Vagina (tissue), 2 donors: ENCODE measurements at regions not wholly inside any gene's neighbourhood (a gene's known extent, or its start where the extent isn't known, plus 50 kb on each side); places are given as distances from the start of the nearest gene placed in this dataset.

Experiments used
- POLR2AphosphoS5 ChIP-seq, 2 donors: sonication (generic); formaldehyde crosslinking; IDR thresholded peaks; one replicate each; pipeline ENCODE4 v1.9.0; 2017; ENCODE audit warnings: antibody characterized with exemption in 2 of 2, mild to moderate bottlenecking in 2 of 2, low read depth in 1 of 2; ENCODE audit not compliant: insufficient read depth in 1 of 2
- TF ChIP-seq, protein P1 (sequence below), 3 experiments: fragments of 450-650 bp in 2 of 3; fragments of 200-600 bp in 1 of 3; sonication (generic) in 1 of 3; IDR thresholded peaks; one replicate each; pipeline ENCODE4 v1.5.1; 2017 to 2019; ENCODE audit warnings: antibody characterized with exemption in 3 of 3, mild to moderate bottlenecking in 2 of 3, moderate library complexity in 2 of 3

DNA sequence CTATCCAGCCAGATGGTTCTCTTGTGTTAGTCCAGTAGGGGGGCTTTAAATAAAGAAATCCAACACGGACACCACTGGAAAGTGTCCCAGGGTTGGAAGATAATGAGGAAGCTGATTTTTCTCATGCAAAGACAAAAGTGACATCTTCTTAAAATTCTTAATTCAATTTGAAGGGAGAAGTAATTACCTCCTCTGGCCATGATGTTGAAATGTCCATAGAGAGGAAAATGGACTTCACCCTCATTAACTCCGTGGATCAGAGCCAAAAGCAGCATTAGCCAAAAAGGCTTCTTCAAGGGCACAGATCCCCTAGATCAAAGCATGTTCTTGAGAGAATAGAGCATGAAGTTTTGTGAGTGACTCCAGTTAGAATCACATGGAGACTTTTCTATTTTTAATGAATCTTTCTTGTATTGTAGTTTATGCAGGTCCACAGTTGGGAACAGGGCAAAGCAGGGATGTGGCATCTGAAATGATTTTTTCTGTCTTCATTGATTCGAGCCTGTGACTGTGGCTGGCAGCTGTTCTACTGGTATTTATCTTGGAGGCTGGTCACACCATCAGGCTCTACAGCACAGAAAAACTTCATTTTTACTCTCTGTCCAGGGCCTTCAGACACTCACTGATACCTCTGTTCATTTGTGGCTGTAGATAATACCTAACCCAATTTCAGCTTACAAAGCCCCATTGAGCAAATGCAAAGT lies 1002.5 kb downstream of the AACS start:
- TF ChIP-seq, protein P1, sequence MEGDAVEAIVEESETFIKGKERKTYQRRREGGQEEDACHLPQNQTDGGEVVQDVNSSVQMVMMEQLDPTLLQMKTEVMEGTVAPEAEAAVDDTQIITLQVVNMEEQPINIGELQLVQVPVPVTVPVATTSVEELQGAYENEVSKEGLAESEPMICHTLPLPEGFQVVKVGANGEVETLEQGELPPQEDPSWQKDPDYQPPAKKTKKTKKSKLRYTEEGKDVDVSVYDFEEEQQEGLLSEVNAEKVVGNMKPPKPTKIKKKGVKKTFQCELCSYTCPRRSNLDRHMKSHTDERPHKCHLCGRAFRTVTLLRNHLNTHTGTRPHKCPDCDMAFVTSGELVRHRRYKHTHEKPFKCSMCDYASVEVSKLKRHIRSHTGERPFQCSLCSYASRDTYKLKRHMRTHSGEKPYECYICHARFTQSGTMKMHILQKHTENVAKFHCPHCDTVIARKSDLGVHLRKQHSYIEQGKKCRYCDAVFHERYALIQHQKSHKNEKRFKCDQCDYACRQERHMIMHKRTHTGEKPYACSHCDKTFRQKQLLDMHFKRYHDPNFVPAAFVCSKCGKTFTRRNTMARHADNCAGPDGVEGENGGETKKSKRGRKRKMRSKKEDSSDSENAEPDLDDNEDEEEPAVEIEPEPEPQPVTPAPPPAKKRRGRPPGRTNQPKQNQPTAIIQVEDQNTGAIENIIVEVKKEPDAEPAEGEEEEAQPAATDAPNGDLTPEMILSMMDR (IDR thresholded peaks at IDR 0.05): no peak
- TF ChIP-seq POLR2AphosphoS5 (IDR thresholded peaks at IDR 0.05; ENCODE audit: insufficient read depth in 1 of 2, low read depth in 1 of 2): no peak
